ENCODE measurements at regions not wholly inside any gene's neighbourhood (a gene's known extent, or its start where the extent isn't known, plus 50 kb on each side); places are given as distances from the start of the nearest gene placed in this dataset.

DNA sequence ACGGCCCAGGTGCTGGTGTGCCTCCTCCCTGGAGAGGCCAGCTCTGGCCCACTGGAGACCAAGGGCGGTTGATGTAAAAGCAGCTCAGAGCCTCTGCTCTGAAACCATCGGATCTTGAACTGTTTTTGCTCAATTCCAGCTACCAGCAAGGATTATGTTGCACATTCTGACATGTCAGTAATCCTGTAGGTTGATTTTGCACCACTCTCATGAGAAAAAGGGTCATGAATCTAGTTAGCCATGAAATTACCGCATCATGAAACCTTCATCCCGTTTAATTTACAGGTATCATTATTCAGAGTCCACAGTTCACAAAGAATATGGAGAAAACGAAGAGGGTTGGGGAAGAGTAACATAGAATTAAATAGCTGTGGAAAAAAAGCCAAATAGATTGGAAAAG lies 120.4 kb upstream of the NSMCE3 start:
- Histone ChIP-seq H3K27ac (no peak overlapping the region), H3K27me3 (no peaks in the 10 kb centered on the region), H3K4me3 (no peak overlapping the region), H3K36me3 (no peaks in the 10 kb centered on the region), H3K9me3 (no peaks in the 10 kb centered on the region), H3K4me1 (no peaks in the 10 kb centered on the region)
- WGBS, 2 donors: 46 to 76% methylated on average over 4 to 6 of the region's 6 CpGs
- DNase-seq: no peak
- intact Hi-C loops (cut with DNase I): no loop called here
- TF ChIP-seq, protein P1, sequence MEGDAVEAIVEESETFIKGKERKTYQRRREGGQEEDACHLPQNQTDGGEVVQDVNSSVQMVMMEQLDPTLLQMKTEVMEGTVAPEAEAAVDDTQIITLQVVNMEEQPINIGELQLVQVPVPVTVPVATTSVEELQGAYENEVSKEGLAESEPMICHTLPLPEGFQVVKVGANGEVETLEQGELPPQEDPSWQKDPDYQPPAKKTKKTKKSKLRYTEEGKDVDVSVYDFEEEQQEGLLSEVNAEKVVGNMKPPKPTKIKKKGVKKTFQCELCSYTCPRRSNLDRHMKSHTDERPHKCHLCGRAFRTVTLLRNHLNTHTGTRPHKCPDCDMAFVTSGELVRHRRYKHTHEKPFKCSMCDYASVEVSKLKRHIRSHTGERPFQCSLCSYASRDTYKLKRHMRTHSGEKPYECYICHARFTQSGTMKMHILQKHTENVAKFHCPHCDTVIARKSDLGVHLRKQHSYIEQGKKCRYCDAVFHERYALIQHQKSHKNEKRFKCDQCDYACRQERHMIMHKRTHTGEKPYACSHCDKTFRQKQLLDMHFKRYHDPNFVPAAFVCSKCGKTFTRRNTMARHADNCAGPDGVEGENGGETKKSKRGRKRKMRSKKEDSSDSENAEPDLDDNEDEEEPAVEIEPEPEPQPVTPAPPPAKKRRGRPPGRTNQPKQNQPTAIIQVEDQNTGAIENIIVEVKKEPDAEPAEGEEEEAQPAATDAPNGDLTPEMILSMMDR (IDR thresholded peaks at IDR 0.05): no peak
- no peak for TF ChIP-seq POLR2A (IDR thresholded peaks at IDR 0.05)

DNA sequence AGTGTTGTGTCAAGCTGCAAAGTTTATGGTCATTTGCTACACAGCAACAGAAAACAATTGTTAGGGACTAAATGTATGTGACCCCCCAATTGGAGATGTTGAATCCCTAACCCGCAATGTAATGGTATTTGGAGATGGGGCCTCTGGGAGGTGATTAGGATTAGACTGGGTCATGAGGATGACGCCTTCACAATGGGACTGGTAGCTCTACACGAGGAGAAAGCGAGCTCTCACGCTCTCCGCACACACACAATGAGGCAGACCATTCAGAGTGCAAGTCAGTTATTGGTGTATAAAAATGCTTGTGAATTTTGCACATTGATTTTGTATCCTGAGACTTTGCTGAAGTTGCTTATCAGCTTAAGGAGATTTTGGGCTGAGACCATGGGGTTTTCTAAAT lies 116.9 kb upstream of the NSMCE3 start:
- DNase-seq: no peak
- Histone ChIP-seq H3K9me3 (no peaks in the 10 kb centered on the region), H3K4me1 (no peaks in the 10 kb centered on the region), H3K27ac (no peak overlapping the region), H3K27me3 (no peaks in the 10 kb centered on the region), H3K36me3 (no peaks in the 10 kb centered on the region), H3K4me3 (no peak overlapping the region)
- 88 to 90% methylated on average over 6 of the region's 6 CpGs for WGBS, 2 donors
- intact Hi-C loops (cut with DNase I): no loop called here
- TF ChIP-seq, protein P1 (IDR thresholded peaks at IDR 0.05): no peak
- TF ChIP-seq POLR2A (IDR thresholded peaks at IDR 0.05): no peak

DNA sequence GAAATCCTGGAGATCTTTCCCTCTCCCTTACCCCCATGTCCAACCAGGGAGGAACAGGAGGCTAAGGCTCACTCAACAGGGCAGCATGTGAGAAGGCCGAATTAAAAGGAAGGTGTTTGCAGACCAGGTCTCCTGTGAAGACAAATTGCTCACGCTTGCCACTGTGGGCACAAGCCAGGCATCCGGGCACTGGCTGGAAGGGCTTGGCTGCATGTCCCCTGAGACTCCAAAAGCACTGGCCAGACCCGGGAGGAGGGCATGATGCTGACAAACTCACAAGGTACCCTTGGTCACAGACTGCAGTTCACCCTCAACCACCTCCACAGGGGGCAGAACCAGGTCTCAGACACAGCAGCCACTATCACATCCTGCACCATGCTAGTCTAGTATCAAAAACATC lies 113.7 kb upstream of the NSMCE3 start:
- 62% methylated on average over 3 of the region's 4 CpGs; no CpG with 5 or more reads in 1 of the 2 donors for WGBS, 2 donors
- no peaks in the 10 kb centered on the region for H3K36me3 ChIP-seq

DNA sequence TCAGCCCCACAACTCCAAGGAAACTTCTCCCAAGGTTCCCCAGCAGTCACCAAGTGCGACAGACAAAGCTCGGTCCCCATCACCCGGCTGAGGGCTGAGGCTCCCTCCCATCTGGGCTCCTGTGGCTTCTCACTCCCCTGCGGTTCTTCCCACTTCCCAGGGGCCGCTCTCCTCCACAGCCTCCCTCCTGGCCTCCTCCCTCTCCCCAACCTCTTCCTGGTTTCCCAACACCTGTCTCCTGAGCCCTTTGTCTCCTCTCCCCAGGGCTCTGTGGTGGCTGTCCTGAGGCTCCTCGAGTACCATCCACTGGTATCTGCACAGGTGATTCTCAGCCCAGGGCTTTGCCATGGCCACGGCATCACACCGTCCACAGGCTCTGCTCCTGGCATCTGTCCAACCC lies 113.2 kb upstream of the NSMCE3 start:
- intact Hi-C loops (cut with DNase I): no loop called here
- 57 to 68% methylated on average over 7 to 8 of the region's 8 CpGs for WGBS, 2 donors
- no peak for DNase-seq
- TF ChIP-seq, protein P1 (IDR thresholded peaks at IDR 0.05): no peak
- TF ChIP-seq POLR2A (IDR thresholded peaks at IDR 0.05): no peak
- Histone ChIP-seq H3K9me3 (no peaks in the 10 kb centered on the region), H3K27ac (no peak overlapping the region), H3K36me3 (no peaks in the 10 kb centered on the region), H3K4me3 (no peak overlapping the region), H3K27me3 (no peaks in the 10 kb centered on the region), H3K4me1 (no peaks in the 10 kb centered on the region)

More for the DNA sequence above, 113.7 kb upstream of the NSMCE3 start:
- no peak overlapping the region for H3K4me3 ChIP-seq
- DNase-seq: no peak
- TF ChIP-seq, protein P1 (IDR thresholded peaks at IDR 0.05): no peak
- TF ChIP-seq POLR2A (IDR thresholded peaks at IDR 0.05): no peak
- intact Hi-C loops (cut with DNase I): no loop called here
- no peaks in the 10 kb centered on the region for H3K4me1 ChIP-seq
- no peak overlapping the region for H3K27ac ChIP-seq
- no peaks in the 10 kb centered on the region for H3K27me3 ChIP-seq
- no peaks in the 10 kb centered on the region for H3K9me3 ChIP-seq

DNA sequence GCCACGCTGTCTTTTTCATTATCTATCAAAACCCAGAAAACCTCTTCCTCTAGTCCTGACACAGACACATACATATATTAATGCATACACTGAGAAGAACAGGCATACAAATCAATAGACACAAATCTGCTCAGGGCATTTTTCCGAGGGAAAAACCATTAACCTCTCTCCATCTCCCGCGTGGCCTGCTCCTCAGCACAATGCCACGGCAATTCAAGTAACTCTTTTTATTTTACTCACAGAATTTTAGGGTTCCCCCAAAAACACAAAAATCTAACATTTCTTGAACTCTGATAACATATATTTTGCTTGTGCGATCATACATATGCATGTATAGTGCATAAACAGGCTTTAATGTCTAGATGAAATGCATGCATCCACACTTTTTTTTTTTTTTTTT lies 110.8 kb upstream of the NSMCE3 start:
- Histone ChIP-seq H3K36me3 (no peaks in the 10 kb centered on the region), H3K4me3 (no peak overlapping the region), H3K27me3 (peaks cover 0 to 9% (median 0%) of the 10 kb centered on the region in 4 donors), H3K9me3 (no peaks in the 10 kb centered on the region), H3K4me1 (no peaks in the 10 kb centered on the region), H3K27ac (no peak overlapping the region)
- no peak for TF ChIP-seq POLR2A (IDR thresholded peaks at IDR 0.05)
- TF ChIP-seq, protein P1 (IDR thresholded peaks at IDR 0.05): no peak
- 82 to 88% methylated on average over 6 of the region's 6 CpGs for WGBS, 2 donors
- DNase-seq: no peak
- intact Hi-C loops (cut with DNase I): no loop called here
